PC-9 (cell line): ENCODE measurements at regions not wholly inside any gene's neighbourhood (a gene's known extent, or its start where the extent isn't known, plus 50 kb on each side); places are given as distances from the start of the nearest gene placed in this dataset.

ENCODE experiments used
- EZH2 ChIP-seq: fragments of 200-600 bp; sonication (generic); IDR thresholded peaks from 2 replicates; pipeline ENCODE4 v1.8.0; 2017; ENCODE audit warnings: antibody characterized with exemption, low read depth
- TF ChIP-seq, protein P1 (sequence below): fragments of 200-600 bp; sonication (generic); conservative IDR thresholded peaks from 2 replicates; pipeline ENCODE4 v1.6.1; 2017; ENCODE audit warnings: mixed run types, antibody characterized with exemption, mild to moderate bottlenecking, moderate library complexity

GRCh38 chr10:29212597-29212996 lies 76.3 kb upstream of the LYZL1 start:
- TF ChIP-seq, protein P1, sequence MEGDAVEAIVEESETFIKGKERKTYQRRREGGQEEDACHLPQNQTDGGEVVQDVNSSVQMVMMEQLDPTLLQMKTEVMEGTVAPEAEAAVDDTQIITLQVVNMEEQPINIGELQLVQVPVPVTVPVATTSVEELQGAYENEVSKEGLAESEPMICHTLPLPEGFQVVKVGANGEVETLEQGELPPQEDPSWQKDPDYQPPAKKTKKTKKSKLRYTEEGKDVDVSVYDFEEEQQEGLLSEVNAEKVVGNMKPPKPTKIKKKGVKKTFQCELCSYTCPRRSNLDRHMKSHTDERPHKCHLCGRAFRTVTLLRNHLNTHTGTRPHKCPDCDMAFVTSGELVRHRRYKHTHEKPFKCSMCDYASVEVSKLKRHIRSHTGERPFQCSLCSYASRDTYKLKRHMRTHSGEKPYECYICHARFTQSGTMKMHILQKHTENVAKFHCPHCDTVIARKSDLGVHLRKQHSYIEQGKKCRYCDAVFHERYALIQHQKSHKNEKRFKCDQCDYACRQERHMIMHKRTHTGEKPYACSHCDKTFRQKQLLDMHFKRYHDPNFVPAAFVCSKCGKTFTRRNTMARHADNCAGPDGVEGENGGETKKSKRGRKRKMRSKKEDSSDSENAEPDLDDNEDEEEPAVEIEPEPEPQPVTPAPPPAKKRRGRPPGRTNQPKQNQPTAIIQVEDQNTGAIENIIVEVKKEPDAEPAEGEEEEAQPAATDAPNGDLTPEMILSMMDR: no peak
- TF ChIP-seq EZH2: no peak
